IMR-90 (cell line): ENCODE measurements at regions not wholly inside any gene's neighbourhood (a gene's known extent, or its start where the extent isn't known, plus 50 kb on each side); places are given as distances from the start of the nearest gene placed in this dataset.

Experiments used
- ATAC-seq: fragments of 200-7000 bp; cut with Tn5 transposase; 2 replicates; pipeline ENCODE4 v1.9.1; 2020; ENCODE audit warnings: low read depth, mild to moderate bottlenecking, moderate library complexity
- BruUV-seq: library from RNA; stranded (reverse); fragments of 400-500 nt; replicated peaks from 2 replicates; lab custom pipeline; 2021; lab: Mats Ljungman, UMichigan
- CTCF ChIA-PET: fragments of 300-600 bp; formaldehyde crosslinking; extraction: SDS; loops from one replicate; lab custom pipeline; 2021; ENCODE audit warnings: antibody characterized with exemption; lab: Yijun Ruan, JAX
- POLR2A ChIA-PET: fragments of 300-600 bp; sonication (Branson Sonifier 250); formaldehyde crosslinking; loops from one replicate; lab custom pipeline; 2022; ENCODE audit warnings: antibody characterized with exemption; ENCODE audit not compliant: unreplicated experiment; lab: Charles Lee
- DNase-seq: peaks from one replicate; pipeline ENCODE4 v3.0.0; 2013
- H2AFZ ChIP-seq: replicated peaks from 2 replicates; pipeline ENCODE3; 2013; ENCODE audit warnings: low read length, mild to moderate bottlenecking; ENCODE audit not compliant: poor library complexity
- H2AK5ac ChIP-seq: 2 replicates; pipeline ENCODE4 v1.6.1; 2013; ENCODE audit warnings: low read depth, low read length, inconsistent platforms
- H2AK9ac ChIP-seq: replicated peaks from 2 replicates; pipeline ENCODE3; 2013; ENCODE audit warnings: mild to moderate bottlenecking, low read depth, low read length, moderate library complexity; ENCODE audit not compliant: poor library complexity
- H2BK120ac ChIP-seq: 2 replicates; pipeline ENCODE4 v1.6.1; 2013; ENCODE audit warnings: low read depth, low read length, inconsistent platforms
- H2BK15ac ChIP-seq: 3 replicates; pipeline ENCODE4 v1.6.1; 2013; ENCODE audit warnings: low read depth, low read length, inconsistent platforms
- H2BK20ac ChIP-seq: 2 replicates; pipeline ENCODE4 v1.6.1; 2013; ENCODE audit warnings: low read depth, mild to moderate bottlenecking, inconsistent platforms, low read length, moderate library complexity
- H2BK5ac ChIP-seq: 2 replicates; pipeline ENCODE4 v1.6.1; 2013; ENCODE audit warnings: mild to moderate bottlenecking, low read depth, low read length, inconsistent platforms; ENCODE audit not compliant: poor library complexity, severe bottlenecking
- H3K14ac ChIP-seq: replicated peaks from 2 replicates; pipeline ENCODE4 v1.6.1; 2013; ENCODE audit warnings: low read depth, low read length, inconsistent platforms
- H3K18ac ChIP-seq: 2 replicates; pipeline ENCODE4 v1.6.1; 2013; ENCODE audit warnings: low read depth, low read length, control low read depth
- H3K23ac ChIP-seq: 2 replicates; pipeline ENCODE4 v1.6.1; 2013; ENCODE audit warnings: low read depth, low read length, inconsistent platforms
- H3K27ac ChIP-seq: 2 replicates; pipeline ENCODE4 v1.5.1; 2013; ENCODE audit warnings: mild to moderate bottlenecking, control low read depth, low read length; ENCODE audit not compliant: insufficient read depth
- H3K27me3 ChIP-seq: 2 replicates; pipeline ENCODE4 v1.6.1; 2013; ENCODE audit warnings: low read length; ENCODE audit not compliant: control insufficient read depth, insufficient read depth
- H3K36me3 ChIP-seq: 2 replicates; pipeline ENCODE4 v1.6.1; 2013; ENCODE audit warnings: low read length, mixed read lengths; ENCODE audit not compliant: control insufficient read depth, insufficient read depth
- H3K4ac ChIP-seq: 2 replicates; pipeline ENCODE4 v1.6.1; 2013; ENCODE audit warnings: low read depth, low read length, inconsistent platforms
- H3K4me1 ChIP-seq: 2 replicates; pipeline ENCODE4 v1.6.1; 2013; ENCODE audit warnings: low read length, mixed read lengths; ENCODE audit not compliant: control insufficient read depth, insufficient read depth
- H3K4me2 ChIP-seq: 2 replicates; pipeline ENCODE4 v1.6.1; 2013; ENCODE audit warnings: low read depth, mild to moderate bottlenecking, control low read depth, low read length, moderate library complexity
- H3K4me3 ChIP-seq: 2 replicates; pipeline ENCODE4 v1.5.1; 2013; ENCODE audit warnings: low read depth, mild to moderate bottlenecking, control low read depth, low read length, moderate library complexity; ENCODE audit not compliant: insufficient read depth
- H3K56ac ChIP-seq: 2 replicates; pipeline ENCODE4 v1.6.1; 2013; ENCODE audit warnings: low read length, inconsistent platforms; ENCODE audit not compliant: insufficient read depth; ENCODE audit errors: extremely low read depth
- H3K79me1 ChIP-seq, 2 experiments: 2 replicates each; pipeline ENCODE4 v1.6.1; 2013; ENCODE audit warnings: low read length in 2 of 2, inconsistent platforms in 1 of 2, low read depth in 1 of 2
- H3K9ac ChIP-seq: 2 replicates; pipeline ENCODE4 v1.6.1; 2013; ENCODE audit warnings: low read depth, low read length, control low read depth
- H3K9me1 ChIP-seq: 2 replicates; pipeline ENCODE4 v1.6.1; 2013; ENCODE audit warnings: low read length, inconsistent platforms; ENCODE audit not compliant: insufficient read depth
- H3K9me3 ChIP-seq: 2 replicates; pipeline ENCODE4 v1.6.1; 2013; ENCODE audit warnings: low read length; ENCODE audit not compliant: control insufficient read depth, insufficient read depth
- H4K20me1 ChIP-seq: 2 replicates; pipeline ENCODE4 v1.6.1; 2013; ENCODE audit warnings: low read length, inconsistent platforms; ENCODE audit not compliant: insufficient read depth
- H4K5ac ChIP-seq: 2 replicates; pipeline ENCODE4 v1.6.1; 2013; ENCODE audit warnings: mild to moderate bottlenecking, low read depth, low read length, control low read depth
- H4K8ac ChIP-seq, 2 experiments: 2 replicates each; pipeline ENCODE4 v1.6.1; 2013; ENCODE audit warnings: low read depth in 2 of 2, low read length in 2 of 2, control low read depth in 1 of 2, inconsistent platforms in 1 of 2
- H4K91ac ChIP-seq: 2 replicates; pipeline ENCODE4 v1.6.1; 2013; ENCODE audit warnings: low read depth, low read length, inconsistent platforms; ENCODE audit not compliant: insufficient read depth
- CHD1 ChIP-seq: IDR thresholded peaks from 2 replicates; pipeline ENCODE4 v1.6.1; 2012; ENCODE audit warnings: low read depth, low read length, improper control_type of control experiment
- FOS ChIP-seq: fragments of 150-350 bp; IDR thresholded peaks from 2 replicates; pipeline ENCODE4 v1.6.1; 2016; ENCODE audit warnings: low read depth, low read length
- MAFK ChIP-seq: IDR thresholded peaks from 2 replicates; pipeline ENCODE4 v1.6.1; 2012; ENCODE audit warnings: low read depth, low read length, improper control_type of control experiment
- MAZ ChIP-seq: IDR thresholded peaks from 2 replicates; pipeline ENCODE4 v1.6.1; 2012; ENCODE audit warnings: low read depth, mild to moderate bottlenecking, low read length, improper control_type of control experiment, moderate library complexity, borderline replicate concordance
- RAD21 ChIP-seq: IDR thresholded peaks from 2 replicates; pipeline ENCODE4 v1.6.1; 2012; ENCODE audit warnings: low read length, improper control_type of control experiment
- RCOR1 ChIP-seq: IDR thresholded peaks from 2 replicates; pipeline ENCODE4 v1.6.1; 2012; ENCODE audit warnings: mild to moderate bottlenecking, low read length, improper control_type of control experiment; ENCODE audit not compliant: insufficient replicate concordance
- RFX5 ChIP-seq: IDR thresholded peaks from 2 replicates; pipeline ENCODE4 v1.8.0; 2012; ENCODE audit warnings: low read depth, mild to moderate bottlenecking, low read length, moderate library complexity
- WGBS, 2 experiments: methylation state at CpG; one replicate each; pipeline versions ENCODE4 v1.1.5 to v1.1.7; 2013; ENCODE audit warnings: missing lambda C conversion rate in 2 of 2; ENCODE audit not compliant: insufficient read length in 1 of 2; ENCODE audit errors: extremely low coverage in 2 of 2; 5-methylcytosine and 5-hydroxymethylcytosine counted together
- dilution Hi-C: fragments of 300-500 bp; cut with HindIII; formaldehyde crosslinking; loops from one replicate; pipeline ENCODE4 v1.14.3; 2018; ENCODE audit warnings: low sequenced_read_pairs; ENCODE audit not compliant: unreplicated experiment
- in situ Hi-C: fragments of 300-500 bp; cut with MboI; formaldehyde crosslinking; loops from 3 replicates; pipeline ENCODE4 v1.14.3; 2019; ENCODE audit warnings: low sequenced_read_pairs, inconsistent platforms, mixed read lengths
- intact Hi-C: fragments of 100-400 bp; cut with micrococcal nuclease; formaldehyde crosslinking; loops from 2 replicates; pipeline ENCODE4 v1.10.0; 2022
- TF ChIP-seq, protein P1 (sequence below): fragments of 150-350 bp; IDR thresholded peaks from 2 replicates; pipeline ENCODE4 v1.6.1; 2016; ENCODE audit warnings: low read depth, mild to moderate bottlenecking, low read length, moderate library complexity, borderline replicate concordance
- TF ChIP-seq, protein P2 (sequence below): fragments of 150-350 bp; IDR thresholded peaks from 2 replicates; pipeline ENCODE4 v1.6.1; 2017; ENCODE audit warnings: mild to moderate bottlenecking, antibody characterized with exemption, low read length, low read depth

DNA sequence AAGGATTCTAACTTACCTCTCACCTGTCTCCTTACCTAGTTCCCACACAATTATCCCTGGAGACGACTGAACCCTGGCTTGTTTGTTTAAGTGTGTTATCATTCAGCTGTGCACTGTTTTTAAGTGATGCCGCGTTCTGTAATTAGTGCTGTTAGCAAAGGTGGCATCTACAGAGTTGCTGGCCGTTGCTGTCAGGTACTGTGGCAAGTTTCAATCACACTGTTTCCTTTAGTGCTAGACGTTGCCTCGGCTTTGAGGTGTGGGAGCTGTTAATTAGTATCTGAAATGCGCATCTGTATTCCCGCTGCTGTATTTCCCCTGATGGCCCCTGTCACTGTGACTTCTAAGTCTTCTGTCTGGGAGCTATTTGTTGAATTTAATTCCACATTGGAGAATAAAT is 193.8 kb upstream of the GAS1 start:
- 51% methylated on average over 2 of the region's 8 CpGs; no CpG with 5 or more reads in 1 of the 2 experiments for WGBS, 2 experiments
- in situ Hi-C loops = no loop called here
- CTCF ChIA-PET = interaction anchor here (1.3 kb wide), 1 partner anchor 75 kb away, joined by 3 read pairs; no protein-coding TSS in a partner anchor

More for the DNA sequence above, 193.8 kb upstream of the GAS1 start:
- no peak overlapping the region for H2AFZ ChIP-seq
- no peak overlapping the region for H3K4me3 ChIP-seq
- no peaks in the 10 kb centered on the region; the same call in 1 of the 2 replicates for H3K9me1 ChIP-seq
- no peaks in the 10 kb centered on the region for H4K20me1 ChIP-seq
- no peak overlapping the region for H3K18ac ChIP-seq
- no peak overlapping the region for H2BK120ac ChIP-seq
- no peak for DNase-seq
- H2BK20ac ChIP-seq = no peak overlapping the region
- H3K9ac ChIP-seq = no peak overlapping the region
- peaks cover 13% of the 10 kb centered on the region for H3K27me3 ChIP-seq
- H3K56ac ChIP-seq = no peak overlapping the region
- BruUV-seq = no TSS peak
- H3K4me1 ChIP-seq = no peaks in the 10 kb centered on the region
- H4K8ac ChIP-seq = no peak overlapping the region
- no peak overlapping the region for H3K23ac ChIP-seq
- ATAC-seq = no peak
- no peaks in the 10 kb centered on the region for H3K9me3 ChIP-seq
- H2AK9ac ChIP-seq = no peak overlapping the region
- TF ChIP-seq MAZ (no peak), CHD1 (no peak), FOS (no peak), RFX5 (no peak), RCOR1 (no peak), MAFK (no peak), RAD21 (no peak)
- TF ChIP-seq, protein P1, sequence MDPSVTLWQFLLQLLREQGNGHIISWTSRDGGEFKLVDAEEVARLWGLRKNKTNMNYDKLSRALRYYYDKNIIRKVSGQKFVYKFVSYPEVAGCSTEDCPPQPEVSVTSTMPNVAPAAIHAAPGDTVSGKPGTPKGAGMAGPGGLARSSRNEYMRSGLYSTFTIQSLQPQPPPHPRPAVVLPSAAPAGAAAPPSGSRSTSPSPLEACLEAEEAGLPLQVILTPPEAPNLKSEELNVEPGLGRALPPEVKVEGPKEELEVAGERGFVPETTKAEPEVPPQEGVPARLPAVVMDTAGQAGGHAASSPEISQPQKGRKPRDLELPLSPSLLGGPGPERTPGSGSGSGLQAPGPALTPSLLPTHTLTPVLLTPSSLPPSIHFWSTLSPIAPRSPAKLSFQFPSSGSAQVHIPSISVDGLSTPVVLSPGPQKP = no peak
- TF ChIP-seq, protein P2, sequence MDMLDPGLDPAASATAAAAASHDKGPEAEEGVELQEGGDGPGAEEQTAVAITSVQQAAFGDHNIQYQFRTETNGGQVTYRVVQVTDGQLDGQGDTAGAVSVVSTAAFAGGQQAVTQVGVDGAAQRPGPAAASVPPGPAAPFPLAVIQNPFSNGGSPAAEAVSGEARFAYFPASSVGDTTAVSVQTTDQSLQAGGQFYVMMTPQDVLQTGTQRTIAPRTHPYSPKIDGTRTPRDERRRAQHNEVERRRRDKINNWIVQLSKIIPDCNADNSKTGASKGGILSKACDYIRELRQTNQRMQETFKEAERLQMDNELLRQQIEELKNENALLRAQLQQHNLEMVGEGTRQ = no peak
- H3K79me1 ChIP-seq = no peaks in the 10 kb centered on the region
- no peak overlapping the region for H3K14ac ChIP-seq
- H4K5ac ChIP-seq = no peak overlapping the region
- POLR2A ChIA-PET = no interaction called here
- H3K27ac ChIP-seq = no peak overlapping the region
- no peak overlapping the region for H3K4ac ChIP-seq
- H3K36me3 ChIP-seq = no peaks in the 10 kb centered on the region
- H2AK5ac ChIP-seq = no peak overlapping the region
- no peak overlapping the region for H3K4me2 ChIP-seq
- intact Hi-C loops (no loop called here), dilution Hi-C loops (no loop called here)
- no peak overlapping the region for H2BK5ac ChIP-seq
- H4K91ac ChIP-seq = no peak overlapping the region
- no peak overlapping the region for H2BK15ac ChIP-seq
